ENCODE measurements at regions not wholly inside any gene's neighbourhood (a gene's known extent, or its start where the extent isn't known, plus 50 kb on each side); places are given as distances from the start of the nearest gene placed in this dataset.

DNA sequence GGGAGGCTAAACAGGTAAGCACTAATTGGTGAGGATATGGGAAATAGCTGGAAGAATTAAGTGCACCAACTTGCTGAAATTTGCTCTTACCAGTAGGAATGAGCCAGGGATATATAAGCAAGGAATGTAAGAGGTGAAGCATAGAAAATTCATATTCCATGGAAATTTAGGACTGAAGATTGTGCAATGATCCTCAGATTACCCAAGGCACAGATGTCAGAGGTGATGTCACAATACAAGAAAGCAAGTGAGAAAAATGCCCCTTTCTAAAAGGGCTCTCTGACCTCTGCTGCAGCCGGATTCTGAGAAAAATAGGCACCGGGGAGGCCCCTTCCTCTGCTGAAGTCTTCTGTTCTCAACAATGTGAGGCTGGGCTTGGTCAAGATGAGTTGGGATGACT lies 112.3 kb upstream of the ZNF678 start (continued):
- TF ChIP-seq, protein P1, sequence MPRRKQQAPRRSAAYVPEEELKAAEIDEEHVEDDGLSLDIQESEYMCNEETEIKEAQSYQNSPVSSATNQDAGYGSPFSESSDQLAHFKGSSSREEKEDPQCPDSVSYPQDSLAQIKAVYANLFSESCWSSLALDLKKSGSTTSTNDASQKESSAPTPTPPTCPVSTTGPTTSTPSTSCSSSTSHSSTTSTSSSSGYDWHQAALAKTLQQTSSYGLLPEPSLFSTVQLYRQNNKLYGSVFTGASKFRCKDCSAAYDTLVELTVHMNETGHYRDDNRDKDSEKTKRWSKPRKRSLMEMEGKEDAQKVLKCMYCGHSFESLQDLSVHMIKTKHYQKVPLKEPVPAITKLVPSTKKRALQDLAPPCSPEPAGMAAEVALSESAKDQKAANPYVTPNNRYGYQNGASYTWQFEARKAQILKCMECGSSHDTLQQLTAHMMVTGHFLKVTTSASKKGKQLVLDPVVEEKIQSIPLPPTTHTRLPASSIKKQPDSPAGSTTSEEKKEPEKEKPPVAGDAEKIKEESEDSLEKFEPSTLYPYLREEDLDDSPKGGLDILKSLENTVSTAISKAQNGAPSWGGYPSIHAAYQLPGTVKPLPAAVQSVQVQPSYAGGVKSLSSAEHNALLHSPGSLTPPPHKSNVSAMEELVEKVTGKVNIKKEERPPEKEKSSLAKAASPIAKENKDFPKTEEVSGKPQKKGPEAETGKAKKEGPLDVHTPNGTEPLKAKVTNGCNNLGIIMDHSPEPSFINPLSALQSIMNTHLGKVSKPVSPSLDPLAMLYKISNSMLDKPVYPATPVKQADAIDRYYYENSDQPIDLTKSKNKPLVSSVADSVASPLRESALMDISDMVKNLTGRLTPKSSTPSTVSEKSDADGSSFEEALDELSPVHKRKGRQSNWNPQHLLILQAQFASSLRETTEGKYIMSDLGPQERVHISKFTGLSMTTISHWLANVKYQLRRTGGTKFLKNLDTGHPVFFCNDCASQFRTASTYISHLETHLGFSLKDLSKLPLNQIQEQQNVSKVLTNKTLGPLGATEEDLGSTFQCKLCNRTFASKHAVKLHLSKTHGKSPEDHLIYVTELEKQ (tag by site-specific recombination; IDR thresholded peaks at IDR 0.05; ENCODE audit: borderline replicate concordance): no peak
- TF ChIP-seq PRDM1 (tag by site-specific recombination; IDR thresholded peaks at IDR 0.05) (no peak), ZNF830 (tag by site-specific recombination; IDR thresholded peaks at IDR 0.05; ENCODE audit: low read depth) (no peak), ZNF157 (tag by site-specific recombination; IDR thresholded peaks at IDR 0.05) (no peak)

DNA sequence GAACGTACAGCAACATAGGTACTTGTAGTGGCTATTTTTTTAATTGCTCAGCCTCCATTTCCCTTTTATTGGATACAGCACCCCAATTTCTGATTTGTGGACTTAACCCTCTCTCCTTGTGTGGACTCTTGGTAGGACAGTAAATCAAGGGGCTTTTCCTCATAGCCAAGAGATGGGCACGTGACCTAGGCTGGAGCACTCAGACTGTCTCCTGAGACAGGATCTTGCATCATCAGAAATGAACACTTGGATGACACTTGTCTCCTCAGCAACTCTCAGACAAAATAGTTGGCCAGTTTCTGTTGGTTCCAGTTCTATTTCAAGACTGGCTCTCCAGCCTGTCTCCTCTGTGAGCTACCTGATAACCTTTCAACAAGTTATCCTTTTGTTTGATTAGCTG lies 112.9 kb upstream of the ZNF678 start:
- ChIA-PET CTCF (interaction anchor here (0.6 to 1.9 kb wide), 2 partner anchors 31 to 237 kb away, joined by 3 to 8 read pairs; no protein-coding TSS in a partner anchor), POLR2A (no interaction called here)
- Histone ChIP-seq H3K36me3 (ENCODE audit: control insufficient read depth in 2 of 2, insufficient read depth in 1 of 2, low read length in 2 of 2) (no peaks in the 10 kb centered on the region), H3K4me3 (ENCODE audit: low read depth, low read length) (no peak overlapping the region), H3K27ac (ENCODE audit: extremely low read depth, low read depth, low read length) (no peak overlapping the region), H3K4me1 (ENCODE audit: control insufficient read depth, insufficient read depth, low read length) (no peaks in the 10 kb centered on the region), H3K9me3 (ENCODE audit: control insufficient read depth, insufficient read depth, low read depth, low read length) (no peaks in the 10 kb centered on the region)
- TF ChIP-seq ZBTB17 (tag by site-specific recombination; IDR thresholded peaks at IDR 0.05): no peak
- TF ChIP-seq ZNF426 (tag by site-specific recombination; IDR thresholded peaks at IDR 0.05): no peak
- TF ChIP-seq ZNF664 (tag by site-specific recombination; IDR thresholded peaks at IDR 0.05): no peak
- TF ChIP-seq HOXD13 (CRISPR knock-in tag; IDR thresholded peaks at IDR 0.05; ENCODE audit: borderline replicate concordance): no peak
- TF ChIP-seq ZEB2 (tag by site-specific recombination; IDR thresholded peaks at IDR 0.05): no peak
- TF ChIP-seq, protein P2, sequence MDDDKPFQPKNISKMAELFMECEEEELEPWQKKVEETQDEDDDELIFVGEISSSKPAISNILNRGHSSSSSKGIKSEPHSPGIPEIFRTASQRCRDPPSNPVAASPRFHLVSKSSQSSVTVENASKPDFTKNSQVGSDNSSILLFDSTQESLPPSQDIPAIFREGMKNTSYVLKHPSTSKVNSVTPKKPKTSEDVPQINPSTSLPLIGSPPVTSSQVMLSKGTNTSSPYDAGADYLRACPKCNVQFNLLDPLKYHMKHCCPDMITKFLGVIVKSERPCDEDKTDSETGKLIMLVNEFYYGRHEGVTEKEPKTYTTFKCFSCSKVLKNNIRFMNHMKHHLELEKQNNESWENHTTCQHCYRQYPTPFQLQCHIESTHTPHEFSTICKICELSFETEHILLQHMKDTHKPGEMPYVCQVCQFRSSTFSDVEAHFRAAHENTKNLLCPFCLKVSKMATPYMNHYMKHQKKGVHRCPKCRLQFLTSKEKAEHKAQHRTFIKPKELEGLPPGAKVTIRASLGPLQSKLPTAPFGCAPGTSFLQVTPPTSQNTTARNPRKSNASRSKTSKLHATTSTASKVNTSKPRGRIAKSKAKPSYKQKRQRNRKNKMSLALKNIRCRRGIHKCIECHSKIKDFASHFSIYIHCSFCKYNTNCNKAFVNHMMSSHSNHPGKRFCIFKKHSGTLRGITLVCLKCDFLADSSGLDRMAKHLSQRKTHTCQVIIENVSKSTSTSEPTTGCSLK (tag by site-specific recombination; IDR thresholded peaks at IDR 0.05): no peak
- TF ChIP-seq ZFP69B (tag by site-specific recombination; IDR thresholded peaks at IDR 0.05): no peak
- TF ChIP-seq ZSCAN16 (tag by site-specific recombination; IDR thresholded peaks at IDR 0.05): no peak
- TF ChIP-seq ZNF544 (tag by site-specific recombination; IDR thresholded peaks at IDR 0.05): no peak
- TF ChIP-seq, protein P3, sequence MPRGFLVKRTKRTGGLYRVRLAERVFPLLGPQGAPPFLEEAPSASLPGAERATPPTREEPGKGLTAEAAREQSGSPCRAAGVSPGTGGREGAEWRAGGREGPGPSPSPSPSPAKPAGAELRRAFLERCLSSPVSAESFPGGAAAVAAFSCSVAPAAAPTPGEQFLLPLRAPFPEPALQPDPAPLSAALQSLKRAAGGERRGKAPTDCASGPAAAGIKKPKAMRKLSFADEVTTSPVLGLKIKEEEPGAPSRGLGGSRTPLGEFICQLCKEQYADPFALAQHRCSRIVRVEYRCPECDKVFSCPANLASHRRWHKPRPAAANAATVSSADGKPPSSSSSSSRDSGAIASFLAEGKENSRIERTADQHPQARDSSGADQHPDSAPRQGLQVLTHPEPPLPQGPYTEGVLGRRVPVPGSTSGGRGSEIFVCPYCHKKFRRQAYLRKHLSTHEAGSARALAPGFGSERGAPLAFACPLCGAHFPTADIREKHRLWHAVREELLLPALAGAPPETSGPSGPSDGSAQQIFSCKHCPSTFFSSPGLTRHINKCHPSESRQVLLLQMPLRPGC (tag by site-specific recombination; IDR thresholded peaks at IDR 0.05): no peak
- no peak for TF ChIP-seq ZNF670 (tag by site-specific recombination; IDR thresholded peaks at IDR 0.05; ENCODE audit: low read depth)
- TF ChIP-seq ZNF629 (tag by site-specific recombination; IDR thresholded peaks at IDR 0.05): no peak
- TF ChIP-seq ZBTB48 (tag by site-specific recombination; IDR thresholded peaks at IDR 0.05): no peak
- TF ChIP-seq, protein P4, sequence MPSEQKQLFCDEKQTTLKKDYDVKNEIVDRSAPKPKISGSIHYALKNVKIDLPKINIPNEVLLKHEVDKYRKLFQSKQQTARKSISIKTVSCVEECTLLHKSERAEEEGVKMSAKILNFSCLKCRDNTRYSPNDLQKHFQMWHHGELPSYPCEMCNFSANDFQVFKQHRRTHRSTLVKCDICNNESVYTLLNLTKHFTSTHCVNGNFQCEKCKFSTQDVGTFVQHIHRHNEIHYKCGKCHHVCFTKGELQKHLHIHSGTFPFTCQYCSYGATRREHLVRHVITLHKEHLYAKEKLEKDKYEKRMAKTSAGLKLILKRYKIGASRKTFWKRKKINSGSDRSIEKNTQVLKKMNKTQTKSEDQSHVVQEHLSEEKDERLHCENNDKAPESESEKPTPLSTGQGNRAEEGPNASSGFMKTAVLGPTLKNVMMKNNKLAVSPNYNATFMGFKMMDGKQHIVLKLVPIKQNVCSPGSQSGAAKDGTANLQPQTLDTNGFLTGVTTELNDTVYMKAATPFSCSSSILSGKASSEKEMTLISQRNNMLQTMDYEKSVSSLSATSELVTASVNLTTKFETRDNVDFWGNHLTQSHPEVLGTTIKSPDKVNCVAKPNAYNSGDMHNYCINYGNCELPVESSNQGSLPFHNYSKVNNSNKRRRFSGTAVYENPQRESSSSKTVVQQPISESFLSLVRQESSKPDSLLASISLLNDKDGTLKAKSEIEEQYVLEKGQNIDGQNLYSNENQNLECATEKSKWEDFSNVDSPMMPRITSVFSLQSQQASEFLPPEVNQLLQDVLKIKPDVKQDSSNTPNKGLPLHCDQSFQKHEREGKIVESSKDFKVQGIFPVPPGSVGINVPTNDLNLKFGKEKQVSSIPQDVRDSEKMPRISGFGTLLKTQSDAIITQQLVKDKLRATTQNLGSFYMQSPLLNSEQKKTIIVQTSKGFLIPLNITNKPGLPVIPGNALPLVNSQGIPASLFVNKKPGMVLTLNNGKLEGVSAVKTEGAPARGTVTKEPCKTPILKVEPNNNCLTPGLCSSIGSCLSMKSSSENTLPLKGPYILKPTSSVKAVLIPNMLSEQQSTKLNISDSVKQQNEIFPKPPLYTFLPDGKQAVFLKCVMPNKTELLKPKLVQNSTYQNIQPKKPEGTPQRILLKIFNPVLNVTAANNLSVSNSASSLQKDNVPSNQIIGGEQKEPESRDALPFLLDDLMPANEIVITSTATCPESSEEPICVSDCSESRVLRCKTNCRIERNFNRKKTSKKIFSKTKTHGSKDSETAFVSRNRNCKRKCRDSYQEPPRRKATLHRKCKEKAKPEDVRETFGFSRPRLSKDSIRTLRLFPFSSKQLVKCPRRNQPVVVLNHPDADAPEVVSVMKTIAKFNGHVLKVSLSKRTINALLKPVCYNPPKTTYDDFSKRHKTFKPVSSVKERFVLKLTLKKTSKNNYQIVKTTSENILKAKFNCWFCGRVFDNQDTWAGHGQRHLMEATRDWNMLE (tag by site-specific recombination; conservative IDR thresholded peaks at IDR 0.05; ENCODE audit: low read depth): no peak
- TF ChIP-seq ZNF707 (tag by site-specific recombination; IDR thresholded peaks at IDR 0.05): no peak
- TF ChIP-seq ZNF837 (tag by site-specific recombination; IDR thresholded peaks at IDR 0.05): no peak
- TF ChIP-seq ZNF843 (tag by site-specific recombination; IDR thresholded peaks at IDR 0.05): no peak
- TF ChIP-seq, protein P5, sequence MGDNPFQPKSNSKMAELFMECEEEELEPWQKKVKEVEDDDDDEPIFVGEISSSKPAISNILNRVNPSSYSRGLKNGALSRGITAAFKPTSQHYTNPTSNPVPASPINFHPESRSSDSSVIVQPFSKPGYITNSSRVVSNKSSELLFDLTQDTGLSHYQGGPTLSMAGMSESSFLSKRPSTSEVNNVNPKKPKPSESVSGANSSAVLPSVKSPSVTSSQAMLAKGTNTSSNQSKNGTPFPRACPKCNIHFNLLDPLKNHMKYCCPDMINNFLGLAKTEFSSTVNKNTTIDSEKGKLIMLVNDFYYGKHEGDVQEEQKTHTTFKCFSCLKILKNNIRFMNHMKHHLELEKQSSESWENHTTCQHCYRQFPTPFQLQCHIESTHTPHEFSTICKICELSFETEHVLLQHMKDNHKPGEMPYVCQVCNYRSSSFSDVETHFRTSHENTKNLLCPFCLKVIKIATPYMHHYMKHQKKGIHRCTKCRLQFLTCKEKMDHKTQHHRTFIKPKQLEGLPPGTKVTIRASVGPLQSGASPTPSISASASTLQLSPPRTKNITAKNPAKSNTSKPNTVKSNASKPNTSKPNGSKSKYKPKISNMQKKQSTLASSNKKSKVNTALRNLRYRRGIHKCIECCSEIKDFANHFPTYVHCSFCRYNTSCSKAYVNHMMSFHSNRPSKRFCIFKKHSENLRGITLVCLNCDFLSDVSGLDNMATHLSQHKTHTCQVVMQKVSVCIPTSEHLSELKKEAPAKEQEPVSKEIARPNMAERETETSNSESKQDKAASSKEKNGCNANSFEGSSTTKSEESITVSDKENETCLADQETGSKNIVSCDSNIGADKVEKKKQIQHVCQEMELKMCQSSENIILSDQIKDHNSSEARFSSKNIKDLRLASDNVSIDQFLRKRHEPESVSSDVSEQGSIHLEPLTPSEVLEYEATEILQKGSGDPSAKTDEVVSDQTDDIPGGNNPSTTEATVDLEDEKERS (tag by site-specific recombination; IDR thresholded peaks at IDR 0.05): no peak
